HepG2 (cell line): ENCODE measurements at regions not wholly inside any gene's neighbourhood (a gene's known extent, or its start where the extent isn't known, plus 50 kb on each side); places are given as distances from the start of the nearest gene placed in this dataset.
A peak's percentile ranks its signal among the peaks of the same experiment; 100 is the strongest.

Experiments used
- ATAC-seq: fragments of 200-7000 bp; cut with Tn5 transposase; 3 replicates; pipeline ENCODE4 v1.9.1; 2020; ENCODE audit warnings: mild to moderate bottlenecking, moderate library complexity
- BruUV-seq: library from RNA; stranded (reverse); fragments of 400-500 nt; replicated peaks from 2 replicates; lab custom pipeline; 2021; lab: Mats Ljungman, UMichigan
- CTCF ChIA-PET: fragments of 300-600 bp; formaldehyde crosslinking; extraction: SDS; loops from one replicate; lab custom pipeline; 2021; ENCODE audit warnings: low total read pairs, inconsistent platforms, low intra/inter-chr PET ratio; lab: Yijun Ruan, JAX
- POLR2A ChIA-PET: fragments of 350-600 bp; sonication (Branson Sonifier 250); formaldehyde crosslinking; loops from one replicate; lab custom pipeline; 2020; ENCODE audit warnings: antibody characterized with exemption, inconsistent platforms; lab: Yijun Ruan, JAX
- DNase-seq: peaks from one replicate; pipeline ENCODE4 v3.0.0-alpha.2; 2015; ENCODE audit warnings: low spot score
- FAIRE-seq: peaks from 3 replicates; lab custom pipeline; 2011; peaks lifted over from hg19 to GRCh38; lab: Jason Lieb, UNC
- H2AFZ ChIP-seq: one replicate; pipeline ENCODE4 v1.6.1; 2011; ENCODE audit warnings: low read length, inconsistent platforms
- H3K27ac ChIP-seq: fragments of 300-600 bp; 3 replicates; pipeline ENCODE4 v1.8.0; 2011; ENCODE audit warnings: mixed run types, mild to moderate bottlenecking, mixed read lengths, low read length, inconsistent platforms; ENCODE audit not compliant: insufficient read depth; ENCODE audit errors: extremely low read length
- H3K27me3 ChIP-seq, 2 experiments: fragments of 200-600 bp in 1 of 2; 2 replicates in 1 of 2; 3 replicates in 1 of 2; pipeline versions ENCODE4 v1.6.0 to v1.8.0; 2011; ENCODE audit warnings: low read length in 2 of 2, mild to moderate bottlenecking in 2 of 2, moderate library complexity in 2 of 2, inconsistent platforms in 1 of 2; ENCODE audit not compliant: insufficient read depth in 2 of 2, control insufficient read depth in 1 of 2
- H3K36me3 ChIP-seq, 2 experiments: fragments of 200-600 bp in 1 of 2; replicated peaks in 1 of 2; 2 replicates in 1 of 2; 3 replicates in 1 of 2; pipeline versions ENCODE4 v1.5.1 to v1.8.0; 2011; ENCODE audit warnings: low read length in 2 of 2, inconsistent platforms in 1 of 2; ENCODE audit not compliant: insufficient read depth in 2 of 2, control insufficient read depth in 1 of 2
- H3K4me1 ChIP-seq: 2 replicates; pipeline ENCODE4 v1.5.1; 2012; ENCODE audit warnings: low read length, inconsistent platforms; ENCODE audit not compliant: insufficient read depth
- H3K4me2 ChIP-seq: 2 replicates; pipeline ENCODE4 v1.6.0; 2011; ENCODE audit warnings: low read depth, low read length, inconsistent platforms
- H3K4me3 ChIP-seq, 3 experiments: fragments of 200-600 bp in 1 of 3; sonication (generic), shearing (Covaris generic) in 1 of 3; replicated peaks in 1 of 3; 2 replicates each; pipeline ENCODE4 v1.5.1; 2011 to 2016; ENCODE audit warnings: low read length in 3 of 3, inconsistent platforms in 2 of 3, low read depth in 2 of 3, mild to moderate bottlenecking in 2 of 3, control low read depth in 1 of 3, mixed read lengths in 1 of 3; ENCODE audit not compliant: insufficient read depth in 1 of 3
- H3K79me2 ChIP-seq: one replicate; pipeline ENCODE4 v1.6.1; 2011; ENCODE audit warnings: low read length, inconsistent platforms; ENCODE audit not compliant: insufficient read depth
- H3K9ac ChIP-seq: 2 replicates; pipeline ENCODE4 v1.6.0; 2011; ENCODE audit warnings: mild to moderate bottlenecking, low read depth, low read length, inconsistent platforms; ENCODE audit not compliant: insufficient read depth
- H3K9me3 ChIP-seq: 2 replicates; pipeline ENCODE4 v1.5.1; 2012; ENCODE audit warnings: mild to moderate bottlenecking, low read length
- H4K20me1 ChIP-seq: 2 replicates; pipeline ENCODE4 v1.6.0; 2011; ENCODE audit warnings: inconsistent platforms, mild to moderate bottlenecking, low read length, moderate library complexity; ENCODE audit not compliant: insufficient read depth
- HNF4A ChIP-seq: sonication (generic); formaldehyde crosslinking; IDR thresholded peaks from 2 replicates; pipeline ENCODE4 v1.4.0; 2020; ENCODE audit warnings: missing genetic modification reagents
- KDM4B ChIP-seq: sonication (generic); formaldehyde crosslinking; IDR thresholded peaks from 2 replicates; pipeline ENCODE4 v1.4.0; 2020; ENCODE audit warnings: missing genetic modification reagents
- NCOR1 ChIP-seq: fragments of 200-600 bp; sonication (generic); IDR thresholded peaks from 2 replicates; pipeline ENCODE4 v1.7.0; 2017; ENCODE audit warnings: antibody characterized with exemption, low read length, borderline replicate concordance
- SRSF1 ChIP-seq: fragments of 200-400 bp; formaldehyde crosslinking; optimal IDR thresholded peaks from 2 replicates; pipeline ENCODE3; 2017; ENCODE audit warnings: mild to moderate bottlenecking, low read depth, low read length, moderate library complexity
- TBP ChIP-seq: sonication (generic); formaldehyde crosslinking; IDR thresholded peaks from 2 replicates; pipeline ENCODE4 v1.5.0; 2020; ENCODE audit warnings: missing genetic modification reagents
- TBX3 ChIP-seq: fragments of 450-650 bp; IDR thresholded peaks from 2 replicates; pipeline ENCODE4 v1.6.1; 2017; ENCODE audit warnings: antibody characterized with exemption, mild to moderate bottlenecking, inconsistent platforms, borderline replicate concordance
- TMF1 ChIP-seq: sonication (generic); formaldehyde crosslinking; IDR thresholded peaks from 2 replicates; pipeline ENCODE4 v1.8.1; 2022; ENCODE audit warnings: low read depth, missing genetic modification reagents
- ZNF205 ChIP-seq: IDR thresholded peaks from 2 replicates; pipeline ENCODE4 v1.6.1; 2018; ENCODE audit warnings: missing biosample characterization, missing genetic modification reagents
- ZNF260 ChIP-seq: sonication (generic); formaldehyde crosslinking; IDR thresholded peaks from 2 replicates; pipeline ENCODE4 v1.4.0; 2020; ENCODE audit warnings: missing genetic modification reagents, low read depth, mild to moderate bottlenecking, borderline replicate concordance
- ZNF317 ChIP-seq: sonication (generic); formaldehyde crosslinking; IDR thresholded peaks from 2 replicates; pipeline ENCODE4 v1.5.0; 2020; ENCODE audit warnings: mild to moderate bottlenecking, missing genetic modification reagents
- WGBS: methylation state at CpG from one replicate; pipeline ENCODE4 v1.1.6; 2017; ENCODE audit warnings: low lambda C conversion rate; 5-methylcytosine and 5-hydroxymethylcytosine counted together
- in situ Hi-C: cut with HindIII; loops from 2 replicates; pipeline ENCODE4 v1.10.0; 2017; ENCODE audit warnings: low pct_unique_long_range_greater_than_20kb; ENCODE audit not compliant: extremely low pct_ligation_motif_present
- intact Hi-C: fragments of 100-400 bp; cut with micrococcal nuclease; formaldehyde crosslinking; loops from one replicate; pipeline ENCODE4 v1.10.0; 2022; ENCODE audit not compliant: unreplicated experiment
- TF ChIP-seq, protein P1 (sequence below): sonication (generic); formaldehyde crosslinking; IDR thresholded peaks from 2 replicates; pipeline ENCODE4 v1.4.0; 2020; ENCODE audit warnings: missing genetic modification reagents

- H3K4me3 ChIP-seq, result no peak overlapping the region
- H3K9ac ChIP-seq, result no peak overlapping the region
- no peak for DNase-seq
- no peaks in the 10 kb centered on the region for H3K36me3 ChIP-seq
- ATAC-seq, result no peak
- in situ Hi-C loops, result no loop called here
- FAIRE-seq, result no peak
- no peak overlapping the region for H3K27ac ChIP-seq
- H3K4me1 ChIP-seq, result no peaks in the 10 kb centered on the region
- ChIA-PET CTCF (no interaction called here), POLR2A (no interaction called here)
- 3% methylated on average over 8 of the region's 8 CpGs for WGBS
- H3K4me2 ChIP-seq, result no peak overlapping the region
- H2AFZ ChIP-seq, result no peak overlapping the region
- no peaks in the 10 kb centered on the region for H3K79me2 ChIP-seq
- peaks cover 2 to 6% of the 10 kb centered on the region in 2 experiments; a peak in 2 of 5 replicates for H3K27me3 ChIP-seq
- no peaks in the 10 kb centered on the region for H4K20me1 ChIP-seq
- H3K9me3 ChIP-seq, result peaks cover 33% of the 10 kb centered on the region
- intact Hi-C loops, result no loop called here
- no peak for TF ChIP-seq ZNF205 (CRISPR knock-in tag)
- peak; percentile 50; the same call in 1 of the 2 replicates for TF ChIP-seq NCOR1
- TF ChIP-seq HNF4A, result 0 out of 2 replicates have a peak, but pooled peaks have one; percentile 12
- TF ChIP-seq KDM4B (CRISPR knock-in tag), result no peak
- no TSS peak for BruUV-seq
These were observed 247.8 kb downstream of the TEX29 start for GRCh38 chr13:111568290-111568689.

DNA sequence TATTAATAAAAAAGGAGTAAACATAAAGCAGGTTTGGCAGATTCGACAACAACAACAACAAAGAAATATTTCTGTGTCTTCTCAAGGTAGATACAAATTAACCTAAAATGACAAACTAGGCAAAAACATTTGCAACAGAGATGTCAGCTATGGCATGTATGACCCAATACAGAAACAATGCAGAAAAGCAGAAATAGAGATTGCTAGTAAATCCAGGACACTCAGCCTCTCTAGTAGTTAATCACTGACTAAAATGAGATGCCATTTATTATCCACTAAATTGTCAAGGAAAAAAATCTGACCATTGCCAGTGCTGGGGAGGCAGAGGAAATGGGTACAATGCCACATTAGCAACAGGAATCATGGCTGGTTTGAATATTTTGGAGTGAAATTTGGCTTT lies 250.5 kb downstream of the TEX29 start:
- peaks cover 54% of the 10 kb centered on the region for H3K9me3 ChIP-seq
- H3K27ac ChIP-seq, result no peak overlapping the region
- H3K4me1 ChIP-seq, result no peaks in the 10 kb centered on the region
- H3K79me2 ChIP-seq, result no peaks in the 10 kb centered on the region
- FAIRE-seq (no peak), ATAC-seq (no peak), DNase-seq (no peak)
- TF ChIP-seq SRSF1 (no peak), TBP (CRISPR knock-in tag) (no peak), TMF1 (CRISPR knock-in tag) (no peak), ZNF260 (no peak), ZNF317 (CRISPR knock-in tag) (no peak), TBX3 (no peak)
- TF ChIP-seq, protein P1, sequence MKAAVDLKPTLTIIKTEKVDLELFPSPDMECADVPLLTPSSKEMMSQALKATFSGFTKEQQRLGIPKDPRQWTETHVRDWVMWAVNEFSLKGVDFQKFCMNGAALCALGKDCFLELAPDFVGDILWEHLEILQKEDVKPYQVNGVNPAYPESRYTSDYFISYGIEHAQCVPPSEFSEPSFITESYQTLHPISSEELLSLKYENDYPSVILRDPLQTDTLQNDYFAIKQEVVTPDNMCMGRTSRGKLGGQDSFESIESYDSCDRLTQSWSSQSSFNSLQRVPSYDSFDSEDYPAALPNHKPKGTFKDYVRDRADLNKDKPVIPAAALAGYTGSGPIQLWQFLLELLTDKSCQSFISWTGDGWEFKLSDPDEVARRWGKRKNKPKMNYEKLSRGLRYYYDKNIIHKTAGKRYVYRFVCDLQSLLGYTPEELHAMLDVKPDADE, result no peak
- in situ Hi-C loops (no loop called here), intact Hi-C loops (no loop called here)
- H3K36me3 ChIP-seq, result no peaks in the 10 kb centered on the region
- no TSS peak for BruUV-seq
- H4K20me1 ChIP-seq, result no peaks in the 10 kb centered on the region
- no peak overlapping the region for H2AFZ ChIP-seq
- H3K27me3 ChIP-seq, result 0 out of 5 replicates have a peak, but pooled peaks cover 0 to 2% of the 10 kb centered on the region in 2 experiments
- POLR2A ChIA-PET, result no interaction called here
- CTCF ChIA-PET, result no interaction called here
- no peak overlapping the region for H3K4me2 ChIP-seq
- H3K9ac ChIP-seq, result no peak overlapping the region
- 0% methylated on average over 1 of the region's 1 CpG for WGBS
- H3K4me3 ChIP-seq, result no peak overlapping the region
